NB4 (cell line): ENCODE measurements at regions not wholly inside any gene's neighbourhood (a gene's known extent, or its start where the extent isn't known, plus 50 kb on each side); places are given as distances from the start of the nearest gene placed in this dataset.

Source experiments
- CTCF ChIP-seq: IDR thresholded peaks from one replicate; pipeline ENCODE4 v1.5.1; 2012; ENCODE audit warnings: low read depth, low read length
- MAX ChIP-seq: IDR thresholded peaks from 2 replicates; pipeline ENCODE4 v1.6.1; 2011; ENCODE audit warnings: low read depth, low read length

- no peak for TF ChIP-seq MAX
- TF ChIP-seq CTCF: no peak
These were observed 353.2 kb downstream of the PLPP3 start for GRCh38 chr1:56225964-56226815.
